ENCODE measurements at regions not wholly inside any gene's neighbourhood (a gene's known extent, or its start where the extent isn't known, plus 50 kb on each side); places are given as distances from the start of the nearest gene placed in this dataset.

- no peak for TF ChIP-seq EZH2 (IDR thresholded peaks at IDR 0.05; ENCODE audit: insufficient read depth, low read length)
- TF ChIP-seq, protein P1, sequence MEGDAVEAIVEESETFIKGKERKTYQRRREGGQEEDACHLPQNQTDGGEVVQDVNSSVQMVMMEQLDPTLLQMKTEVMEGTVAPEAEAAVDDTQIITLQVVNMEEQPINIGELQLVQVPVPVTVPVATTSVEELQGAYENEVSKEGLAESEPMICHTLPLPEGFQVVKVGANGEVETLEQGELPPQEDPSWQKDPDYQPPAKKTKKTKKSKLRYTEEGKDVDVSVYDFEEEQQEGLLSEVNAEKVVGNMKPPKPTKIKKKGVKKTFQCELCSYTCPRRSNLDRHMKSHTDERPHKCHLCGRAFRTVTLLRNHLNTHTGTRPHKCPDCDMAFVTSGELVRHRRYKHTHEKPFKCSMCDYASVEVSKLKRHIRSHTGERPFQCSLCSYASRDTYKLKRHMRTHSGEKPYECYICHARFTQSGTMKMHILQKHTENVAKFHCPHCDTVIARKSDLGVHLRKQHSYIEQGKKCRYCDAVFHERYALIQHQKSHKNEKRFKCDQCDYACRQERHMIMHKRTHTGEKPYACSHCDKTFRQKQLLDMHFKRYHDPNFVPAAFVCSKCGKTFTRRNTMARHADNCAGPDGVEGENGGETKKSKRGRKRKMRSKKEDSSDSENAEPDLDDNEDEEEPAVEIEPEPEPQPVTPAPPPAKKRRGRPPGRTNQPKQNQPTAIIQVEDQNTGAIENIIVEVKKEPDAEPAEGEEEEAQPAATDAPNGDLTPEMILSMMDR (IDR thresholded peaks at IDR 0.05; ENCODE audit: insufficient read depth, low read depth, low read length), result no peak
These were observed 170.6 kb upstream of the SOX6 start for GRCh38 chr11:16526947-16527346.

Measured in astrocyte (in vitro differentiated cells and primary cell).